ENCODE measurements at regions not wholly inside any gene's neighbourhood (a gene's known extent, or its start where the extent isn't known, plus 50 kb on each side); places are given as distances from the start of the nearest gene placed in this dataset.

- no peaks in the 10 kb centered on the region for H3K79me2 ChIP-seq (ENCODE audit: control insufficient read depth, insufficient read depth, low read length)
Observed at GRCh38 chrX:18101087-18101486, 119.6 kb downstream of the BEND2 start.

More at GRCh38 chrX:18101087-18101486, 119.6 kb downstream of the BEND2 start:
- in situ Hi-C loops (cut with MboI): no loop called here
- H4K20me1 ChIP-seq (ENCODE audit: control insufficient read depth, insufficient read depth): no peaks in the 10 kb centered on the region
- H3K27me3 ChIP-seq (replicated peaks in 1 of 2; ENCODE audit: control insufficient read depth in 2 of 2, insufficient read depth in 2 of 2, low read length in 1 of 2): no peaks in the 10 kb centered on the region
- FAIRE-seq (no peak), ATAC-seq (no peak), DNase-seq (ENCODE audit: low read depth, low spot score) (no peak)
- H3K36me3 ChIP-seq (ENCODE audit: control insufficient read depth in 2 of 2, insufficient read depth in 2 of 2, low read length in 1 of 2): no peaks in the 10 kb centered on the region
- CTCF ChIA-PET: no interaction called here
- BruUV-seq (replicated peaks): no TSS peak
- intact Hi-C loops (cut with micrococcal nuclease; ENCODE audit: unreplicated experiment): no loop called here
- 75% methylated on average over 5 of the region's 5 CpGs for WGBS (ENCODE audit: insufficient coverage, insufficient replicate concordance, low lambda C conversion rate, missing lambda C conversion rate)
- RAD21 ChIA-PET (ENCODE audit: unreplicated experiment): no interaction called here
- POLR2A ChIA-PET: no interaction called here
- no peak overlapping the region for H3K4me3 ChIP-seq
- no peak overlapping the region for H3K27ac ChIP-seq (ENCODE audit: control insufficient read depth, insufficient read depth)
- TF ChIP-seq RCOR1 (conservative IDR thresholded peaks at IDR 0.05; ENCODE audit: low read depth, low read length) (no peak), PAX5 (IDR thresholded peaks at IDR 0.05; ENCODE audit: borderline replicate concordance, low read depth, low read length) (no peak), MYB (IDR thresholded peaks at IDR 0.05; ENCODE audit: borderline replicate concordance, low read depth, low read length) (no peak), HDAC6 (IDR thresholded peaks at IDR 0.05; ENCODE audit: unreplicated experiment) (no peak), RB1 (IDR thresholded peaks at IDR 0.05; ENCODE audit: borderline replicate concordance) (no peak), TBL1XR1 (IDR thresholded peaks at IDR 0.05; ENCODE audit: low read depth, low read length) (no peak), SUZ12 (IDR thresholded peaks at IDR 0.05; ENCODE audit: unreplicated experiment) (no peak), PKNOX1 (IDR thresholded peaks at IDR 0.05) (no peak), IRF5 (IDR thresholded peaks at IDR 0.05; ENCODE audit: borderline replicate concordance) (no peak), SMC3 (IDR thresholded peaks at IDR 0.05; ENCODE audit: borderline replicate concordance, low read length) (no peak), CHD4 (IDR thresholded peaks at IDR 0.05) (no peak), HDAC2 (IDR thresholded peaks at IDR 0.05) (no peak), RAD21 (IDR thresholded peaks at IDR 0.05; ENCODE audit: insufficient read depth, low read depth, low read length) (no peak), NFYA (IDR thresholded peaks at IDR 0.05; ENCODE audit: borderline replicate concordance, low read depth, low read length) (no peak)
- TF ChIP-seq, protein P1, sequence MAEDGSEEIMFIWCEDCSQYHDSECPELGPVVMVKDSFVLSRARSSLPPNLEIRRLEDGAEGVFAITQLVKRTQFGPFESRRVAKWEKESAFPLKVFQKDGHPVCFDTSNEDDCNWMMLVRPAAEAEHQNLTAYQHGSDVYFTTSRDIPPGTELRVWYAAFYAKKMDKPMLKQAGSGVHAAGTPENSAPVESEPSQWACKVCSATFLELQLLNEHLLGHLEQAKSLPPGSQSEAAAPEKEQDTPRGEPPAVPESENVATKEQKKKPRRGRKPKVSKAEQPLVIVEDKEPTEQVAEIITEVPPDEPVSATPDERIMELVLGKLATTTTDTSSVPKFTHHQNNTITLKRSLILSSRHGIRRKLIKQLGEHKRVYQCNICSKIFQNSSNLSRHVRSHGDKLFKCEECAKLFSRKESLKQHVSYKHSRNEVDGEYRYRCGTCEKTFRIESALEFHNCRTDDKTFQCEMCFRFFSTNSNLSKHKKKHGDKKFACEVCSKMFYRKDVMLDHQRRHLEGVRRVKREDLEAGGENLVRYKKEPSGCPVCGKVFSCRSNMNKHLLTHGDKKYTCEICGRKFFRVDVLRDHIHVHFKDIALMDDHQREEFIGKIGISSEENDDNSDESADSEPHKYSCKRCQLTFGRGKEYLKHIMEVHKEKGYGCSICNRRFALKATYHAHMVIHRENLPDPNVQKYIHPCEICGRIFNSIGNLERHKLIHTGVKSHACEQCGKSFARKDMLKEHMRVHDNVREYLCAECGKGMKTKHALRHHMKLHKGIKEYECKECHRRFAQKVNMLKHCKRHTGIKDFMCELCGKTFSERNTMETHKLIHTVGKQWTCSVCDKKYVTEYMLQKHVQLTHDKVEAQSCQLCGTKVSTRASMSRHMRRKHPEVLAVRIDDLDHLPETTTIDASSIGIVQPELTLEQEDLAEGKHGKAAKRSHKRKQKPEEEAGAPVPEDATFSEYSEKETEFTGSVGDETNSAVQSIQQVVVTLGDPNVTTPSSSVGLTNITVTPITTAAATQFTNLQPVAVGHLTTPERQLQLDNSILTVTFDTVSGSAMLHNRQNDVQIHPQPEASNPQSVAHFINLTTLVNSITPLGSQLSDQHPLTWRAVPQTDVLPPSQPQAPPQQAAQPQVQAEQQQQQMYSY (CRISPR knock-in tag; IDR thresholded peaks at IDR 0.05): no peak
- TF ChIP-seq, protein P2, sequence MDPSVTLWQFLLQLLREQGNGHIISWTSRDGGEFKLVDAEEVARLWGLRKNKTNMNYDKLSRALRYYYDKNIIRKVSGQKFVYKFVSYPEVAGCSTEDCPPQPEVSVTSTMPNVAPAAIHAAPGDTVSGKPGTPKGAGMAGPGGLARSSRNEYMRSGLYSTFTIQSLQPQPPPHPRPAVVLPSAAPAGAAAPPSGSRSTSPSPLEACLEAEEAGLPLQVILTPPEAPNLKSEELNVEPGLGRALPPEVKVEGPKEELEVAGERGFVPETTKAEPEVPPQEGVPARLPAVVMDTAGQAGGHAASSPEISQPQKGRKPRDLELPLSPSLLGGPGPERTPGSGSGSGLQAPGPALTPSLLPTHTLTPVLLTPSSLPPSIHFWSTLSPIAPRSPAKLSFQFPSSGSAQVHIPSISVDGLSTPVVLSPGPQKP (IDR thresholded peaks at IDR 0.05; ENCODE audit: low read depth, low read length): no peak
- TF ChIP-seq, protein P3, sequence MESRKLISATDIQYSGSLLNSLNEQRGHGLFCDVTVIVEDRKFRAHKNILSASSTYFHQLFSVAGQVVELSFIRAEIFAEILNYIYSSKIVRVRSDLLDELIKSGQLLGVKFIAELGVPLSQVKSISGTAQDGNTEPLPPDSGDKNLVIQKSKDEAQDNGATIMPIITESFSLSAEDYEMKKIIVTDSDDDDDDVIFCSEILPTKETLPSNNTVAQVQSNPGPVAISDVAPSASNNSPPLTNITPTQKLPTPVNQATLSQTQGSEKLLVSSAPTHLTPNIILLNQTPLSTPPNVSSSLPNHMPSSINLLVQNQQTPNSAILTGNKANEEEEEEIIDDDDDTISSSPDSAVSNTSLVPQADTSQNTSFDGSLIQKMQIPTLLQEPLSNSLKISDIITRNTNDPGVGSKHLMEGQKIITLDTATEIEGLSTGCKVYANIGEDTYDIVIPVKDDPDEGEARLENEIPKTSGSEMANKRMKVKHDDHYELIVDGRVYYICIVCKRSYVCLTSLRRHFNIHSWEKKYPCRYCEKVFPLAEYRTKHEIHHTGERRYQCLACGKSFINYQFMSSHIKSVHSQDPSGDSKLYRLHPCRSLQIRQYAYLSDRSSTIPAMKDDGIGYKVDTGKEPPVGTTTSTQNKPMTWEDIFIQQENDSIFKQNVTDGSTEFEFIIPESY (IDR thresholded peaks at IDR 0.05): no peak
- SMC1A ChIA-PET (ENCODE audit: uncharacterized antibody, unreplicated experiment): no interaction called here
- H3K9me3 ChIP-seq (replicated peaks; ENCODE audit: control insufficient read depth, insufficient read depth, low read length): no peaks in the 10 kb centered on the region
- H3K4me1 ChIP-seq (ENCODE audit: control insufficient read depth, insufficient read depth, low read length): no peaks in the 10 kb centered on the region
- H3K4me2 ChIP-seq (ENCODE audit: control insufficient read depth, insufficient read depth): no peak overlapping the region
- no peak overlapping the region for H3K9ac ChIP-seq (ENCODE audit: control insufficient read depth, insufficient read depth, low read length)
- no peak overlapping the region for H2AFZ ChIP-seq (ENCODE audit: control insufficient read depth, low read depth, low read length)
